ENCODE measurements at regions not wholly inside any gene's neighbourhood (a gene's known extent, or its start where the extent isn't known, plus 50 kb on each side); places are given as distances from the start of the nearest gene placed in this dataset.

DNA sequence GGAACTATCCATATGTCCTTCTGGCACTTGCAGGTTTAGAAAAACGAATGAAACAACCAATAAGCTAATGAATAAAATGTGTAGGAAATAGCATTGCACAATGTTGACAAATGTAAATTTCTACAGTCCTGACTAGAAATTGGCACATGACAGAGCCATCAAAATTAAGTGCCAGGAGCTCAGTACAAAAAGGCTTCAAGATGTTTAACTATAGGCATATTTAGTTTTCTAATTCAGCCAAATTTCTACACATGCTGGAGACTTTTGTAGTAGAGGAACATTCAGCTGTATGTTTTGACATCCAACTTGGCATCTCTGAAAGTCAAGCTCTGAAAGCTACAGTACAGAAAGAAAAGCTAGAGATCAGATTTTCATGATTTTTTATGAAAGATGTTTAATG lies 1999.4 kb upstream of the AGA start:
- no peak for TF ChIP-seq EZH2phosphoT487 (IDR thresholded peaks at IDR 0.05; ENCODE audit: low read length)
- TF ChIP-seq, protein P1, sequence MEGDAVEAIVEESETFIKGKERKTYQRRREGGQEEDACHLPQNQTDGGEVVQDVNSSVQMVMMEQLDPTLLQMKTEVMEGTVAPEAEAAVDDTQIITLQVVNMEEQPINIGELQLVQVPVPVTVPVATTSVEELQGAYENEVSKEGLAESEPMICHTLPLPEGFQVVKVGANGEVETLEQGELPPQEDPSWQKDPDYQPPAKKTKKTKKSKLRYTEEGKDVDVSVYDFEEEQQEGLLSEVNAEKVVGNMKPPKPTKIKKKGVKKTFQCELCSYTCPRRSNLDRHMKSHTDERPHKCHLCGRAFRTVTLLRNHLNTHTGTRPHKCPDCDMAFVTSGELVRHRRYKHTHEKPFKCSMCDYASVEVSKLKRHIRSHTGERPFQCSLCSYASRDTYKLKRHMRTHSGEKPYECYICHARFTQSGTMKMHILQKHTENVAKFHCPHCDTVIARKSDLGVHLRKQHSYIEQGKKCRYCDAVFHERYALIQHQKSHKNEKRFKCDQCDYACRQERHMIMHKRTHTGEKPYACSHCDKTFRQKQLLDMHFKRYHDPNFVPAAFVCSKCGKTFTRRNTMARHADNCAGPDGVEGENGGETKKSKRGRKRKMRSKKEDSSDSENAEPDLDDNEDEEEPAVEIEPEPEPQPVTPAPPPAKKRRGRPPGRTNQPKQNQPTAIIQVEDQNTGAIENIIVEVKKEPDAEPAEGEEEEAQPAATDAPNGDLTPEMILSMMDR (IDR thresholded peaks at IDR 0.05; ENCODE audit: low read length), result no peak
- TF ChIP-seq EZH2 (optimal IDR thresholded peaks at IDR 0.05; ENCODE audit: low read depth, low read length), result no peak
- Histone ChIP-seq H3F3A (ENCODE audit: insufficient read depth, low read length) (no peaks in the 10 kb centered on the region), H3K4me1 (ENCODE audit: low read length) (no peaks in the 10 kb centered on the region), H3K27ac (ENCODE audit: low read length) (no peak overlapping the region), H3K27me3 (replicated peaks; ENCODE audit: insufficient read depth, low read length) (no peaks in the 10 kb centered on the region), H3K36me3 (replicated peaks; ENCODE audit: insufficient read depth, low read length) (no peaks in the 10 kb centered on the region), H4K20me1 (ENCODE audit: insufficient read depth, low read length) (no peaks in the 10 kb centered on the region), H3K79me2 (ENCODE audit: low read length) (no peaks in the 10 kb centered on the region), H2AFZ (ENCODE audit: low read length) (no peak overlapping the region), H3K9me2 (replicated peaks; ENCODE audit: insufficient read depth, low read length) (no peaks in the 10 kb centered on the region), H3K4me3 (ENCODE audit: low read length) (no peak overlapping the region), H3K9me3 (replicated peaks; ENCODE audit: insufficient read depth, low read length) (no peaks in the 10 kb centered on the region), H3K9ac (ENCODE audit: low read length) (no peak overlapping the region), H3K4me2 (ENCODE audit: low read depth, low read length) (no peak overlapping the region)
- no peak for DNase-seq

DNA sequence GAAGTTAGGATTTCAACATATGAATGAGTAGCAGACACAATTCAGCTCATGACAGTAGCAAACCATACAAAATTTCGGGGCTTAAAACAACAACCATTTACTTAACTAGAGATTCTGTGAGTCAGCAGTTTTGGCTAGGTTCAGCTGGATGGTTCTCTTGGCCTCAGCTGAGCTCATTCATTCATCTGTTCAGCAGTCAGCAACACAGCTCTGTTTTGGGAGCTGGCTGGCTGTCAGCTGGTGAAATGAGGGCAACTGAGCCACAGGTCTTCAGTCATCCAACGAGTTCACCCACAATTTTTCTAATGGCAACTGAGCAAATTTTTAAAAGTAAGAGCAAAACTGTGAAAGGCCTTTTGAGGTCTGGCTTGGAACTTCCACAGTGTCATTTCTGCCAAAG lies 2005.1 kb upstream of the AGA start:
- Histone ChIP-seq H3K79me2 (ENCODE audit: low read length) (no peaks in the 10 kb centered on the region), H3K4me1 (ENCODE audit: low read length) (no peaks in the 10 kb centered on the region), H3K27ac (ENCODE audit: low read length) (no peak overlapping the region), H2AFZ (ENCODE audit: low read length) (no peak overlapping the region), H3K9ac (ENCODE audit: low read length) (no peak overlapping the region), H3K4me3 (ENCODE audit: low read length) (no peak overlapping the region), H4K20me1 (ENCODE audit: insufficient read depth, low read length) (no peaks in the 10 kb centered on the region), H3K9me2 (replicated peaks; ENCODE audit: insufficient read depth, low read length) (no peaks in the 10 kb centered on the region), H3K27me3 (replicated peaks; ENCODE audit: insufficient read depth, low read length) (no peaks in the 10 kb centered on the region), H3F3A (ENCODE audit: insufficient read depth, low read length) (no peaks in the 10 kb centered on the region), H3K36me3 (replicated peaks; ENCODE audit: insufficient read depth, low read length) (no peaks in the 10 kb centered on the region), H3K4me2 (ENCODE audit: low read depth, low read length) (no peak overlapping the region), H3K9me3 (replicated peaks; ENCODE audit: insufficient read depth, low read length) (no peaks in the 10 kb centered on the region)
- TF ChIP-seq, protein P1 (IDR thresholded peaks at IDR 0.05; ENCODE audit: low read length), result no peak
- no peak for TF ChIP-seq EZH2phosphoT487 (IDR thresholded peaks at IDR 0.05; ENCODE audit: low read length)
- no peak for DNase-seq

DNA sequence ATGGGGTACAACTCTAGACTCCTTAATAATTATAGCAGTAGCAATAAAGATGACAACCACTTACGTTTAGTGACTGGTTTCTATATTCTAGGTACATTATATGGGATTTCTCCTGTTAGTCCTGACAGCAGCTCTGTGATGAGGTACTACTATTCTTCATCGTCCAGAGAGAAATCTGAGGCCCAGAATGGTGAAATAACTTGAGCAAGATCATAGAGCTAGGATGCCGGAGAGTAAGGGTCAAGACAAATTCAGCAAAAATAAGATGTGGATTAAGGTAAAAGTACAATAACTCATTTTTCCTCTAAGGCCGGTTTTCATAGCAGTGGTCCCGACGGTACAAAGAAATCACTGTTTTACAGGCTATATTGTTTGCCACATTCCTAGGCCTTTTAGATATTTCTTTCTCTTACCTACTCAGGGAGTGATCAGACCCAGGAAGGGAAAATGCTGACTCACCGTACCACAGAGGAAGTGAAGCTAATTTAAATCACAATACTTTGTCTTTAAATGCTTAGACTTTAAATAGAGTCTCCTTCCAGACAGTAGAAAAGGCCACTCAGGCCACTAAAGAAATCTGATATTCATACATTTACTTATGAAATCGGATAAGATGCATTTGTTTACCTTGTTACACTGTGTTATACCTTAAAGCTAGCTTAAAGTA lies 2023.0 kb upstream of the AGA start:
- Histone ChIP-seq H3K9me3 (replicated peaks; ENCODE audit: insufficient read depth, low read length) (no peaks in the 10 kb centered on the region), H2AFZ (ENCODE audit: low read length) (peak overlapping the region; percentile 30; the same call in 1 of the 2 replicates), H3K4me1 (ENCODE audit: low read length) (peaks cover 34% of the 10 kb centered on the region), H3F3A (ENCODE audit: insufficient read depth, low read length) (no peaks in the 10 kb centered on the region), H3K79me2 (ENCODE audit: low read length) (no peaks in the 10 kb centered on the region), H3K27ac (ENCODE audit: low read length) (peak overlapping the region; percentile 5; the same call in 1 of the 2 replicates), H3K27me3 (replicated peaks; ENCODE audit: insufficient read depth, low read length) (no peaks in the 10 kb centered on the region), H3K4me3 (ENCODE audit: low read length) (no peak overlapping the region), H3K9me2 (replicated peaks; ENCODE audit: insufficient read depth, low read length) (no peaks in the 10 kb centered on the region), H3K36me3 (replicated peaks; ENCODE audit: insufficient read depth, low read length) (no peaks in the 10 kb centered on the region), H3K4me2 (ENCODE audit: low read depth, low read length) (peak overlapping the region; percentile 45; the same call in 1 of the 2 replicates), H4K20me1 (ENCODE audit: insufficient read depth, low read length) (no peaks in the 10 kb centered on the region), H3K9ac (ENCODE audit: low read length) (no peak overlapping the region)
- peak; percentile 61 for DNase-seq
- TF ChIP-seq EZH2phosphoT487 (IDR thresholded peaks at IDR 0.05; ENCODE audit: low read length), result no peak
- TF ChIP-seq, protein P1 (IDR thresholded peaks at IDR 0.05; ENCODE audit: low read length), result no peak
- TF ChIP-seq EZH2 (optimal IDR thresholded peaks at IDR 0.05; ENCODE audit: low read depth, low read length), result no peak

Data from MM.1S (cell line).